HEK293T (cell line): ENCODE measurements at regions not wholly inside any gene's neighbourhood (a gene's known extent, or its start where the extent isn't known, plus 50 kb on each side); places are given as distances from the start of the nearest gene placed in this dataset.

ENCODE experiments used
- ARNT ChIP-seq: fragments of 450-650 bp; IDR thresholded peaks from 2 replicates; pipeline ENCODE4 v1.6.1; 2017; ENCODE audit warnings: mild to moderate bottlenecking
- BHLHE40 ChIP-seq: fragments of 450-650 bp; IDR thresholded peaks from 2 replicates; pipeline ENCODE4 v1.6.1; 2016; ENCODE audit warnings: mild to moderate bottlenecking, moderate library complexity, borderline replicate concordance
- CTBP1 ChIP-seq: fragments of 450-650 bp; IDR thresholded peaks from 2 replicates; pipeline ENCODE4 v1.6.1; 2016; ENCODE audit warnings: borderline replicate concordance
- ELF4 ChIP-seq: fragments of 450-650 bp; IDR thresholded peaks from 2 replicates; pipeline ENCODE4 v1.6.1; 2017; ENCODE audit warnings: antibody characterized with exemption
- FOXK2 ChIP-seq: fragments of 450-650 bp; IDR thresholded peaks from 2 replicates; pipeline ENCODE4 v1.6.1; 2016; ENCODE audit warnings: mild to moderate bottlenecking
- FOXM1 ChIP-seq: fragments of 450-650 bp; IDR thresholded peaks from 2 replicates; pipeline ENCODE4 v1.6.1; 2017; ENCODE audit warnings: mild to moderate bottlenecking, borderline replicate concordance
- HDGF ChIP-seq: fragments of 450-650 bp; IDR thresholded peaks from 2 replicates; pipeline ENCODE4 v1.6.1; 2017; ENCODE audit warnings: antibody characterized with exemption, borderline replicate concordance
- SP1 ChIP-seq: fragments of 450-650 bp; IDR thresholded peaks from 2 replicates; pipeline ENCODE4 v1.6.1; 2017
- SUZ12 ChIP-seq: fragments of 450-650 bp; IDR thresholded peaks from 2 replicates; pipeline ENCODE4 v1.6.1; 2016; ENCODE audit warnings: mild to moderate bottlenecking

DNA sequence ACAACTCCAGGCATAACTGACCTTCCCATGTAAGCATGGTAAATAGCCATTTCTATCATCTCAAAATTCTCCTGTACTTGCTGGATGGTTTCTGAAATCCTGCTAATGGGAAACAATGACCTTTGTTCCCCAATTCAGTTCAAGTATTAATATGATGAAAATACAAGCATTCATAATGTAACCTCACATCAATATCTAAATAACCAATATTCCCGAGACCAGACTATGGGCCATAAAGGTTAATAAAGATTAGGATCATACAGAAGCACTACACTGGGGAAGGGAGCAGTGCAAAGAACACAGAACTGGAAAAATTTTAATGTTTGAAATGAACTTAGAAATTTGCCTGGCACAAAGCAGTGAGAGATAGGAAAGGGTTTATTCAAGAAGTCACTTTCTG lies 151.3 kb upstream of the SETMAR start:
- TF ChIP-seq HDGF (no peak), BHLHE40 (no peak), FOXK2 (no peak), SUZ12 (no peak), SP1 (no peak), ARNT (no peak), FOXM1 (no peak), CTBP1 (no peak), ELF4 (no peak)
